ENCODE measurements at regions not wholly inside any gene's neighbourhood (a gene's known extent, or its start where the extent isn't known, plus 50 kb on each side); places are given as distances from the start of the nearest gene placed in this dataset.

DNA sequence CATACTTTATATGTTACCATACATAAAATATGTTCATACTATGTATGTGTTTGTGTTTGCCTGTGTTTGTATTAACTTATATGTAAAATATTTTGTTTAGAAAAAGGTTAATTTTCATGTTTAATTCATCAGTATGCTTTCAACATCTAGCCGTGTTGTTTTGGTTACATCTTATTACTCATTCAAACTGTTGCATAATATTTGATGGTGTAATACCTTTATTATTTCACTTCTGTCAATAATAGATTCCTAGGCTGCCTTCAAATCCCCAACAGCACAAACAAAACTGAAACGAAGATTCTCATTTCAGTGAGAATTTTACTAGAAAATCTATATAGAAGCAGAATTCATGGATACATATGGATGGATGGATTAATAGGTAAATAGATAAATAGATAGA lies 462.3 kb upstream of the ADGRL3 start:
- WGBS (ENCODE audit: low lambda C conversion rate): 0% methylated on average over 2 of the region's 2 CpGs
- H3K4me2 ChIP-seq (ENCODE audit: low read depth, low read length): no peak overlapping the region
- H3K36me3 ChIP-seq (replicated peaks in 1 of 2; ENCODE audit: control insufficient read depth in 1 of 2, insufficient read depth in 2 of 2, low read length in 2 of 2): no peaks in the 10 kb centered on the region
- DNase-seq (ENCODE audit: low spot score) (no peak), ATAC-seq (no peak), FAIRE-seq (no peak)
- no peaks in the 10 kb centered on the region for H3K4me1 ChIP-seq (ENCODE audit: insufficient read depth, low read length)
- BruUV-seq (replicated peaks): no TSS peak
- H3K27me3 ChIP-seq (ENCODE audit: control insufficient read depth in 1 of 2, insufficient read depth in 2 of 2, low read length in 2 of 2): no peaks in the 10 kb centered on the region
- POLR2A ChIA-PET: no interaction called here
- no peaks in the 10 kb centered on the region for H3K79me2 ChIP-seq (ENCODE audit: insufficient read depth, low read length)
- intact Hi-C loops (cut with micrococcal nuclease; ENCODE audit: unreplicated experiment): no loop called here
- CTCF ChIA-PET (ENCODE audit: low intra/inter-chr PET ratio, low total read pairs): no interaction called here
- no peak overlapping the region for H3K4me3 ChIP-seq (replicated peaks in 1 of 3; ENCODE audit: insufficient read depth in 1 of 3, low read depth in 2 of 3, low read length in 3 of 3)
- H2AFZ ChIP-seq (ENCODE audit: low read length): no peak overlapping the region
- no peak overlapping the region for H3K9ac ChIP-seq (ENCODE audit: insufficient read depth, low read depth, low read length)
- H3K27ac ChIP-seq (ENCODE audit: extremely low read length, insufficient read depth, low read length): no peak overlapping the region
- TF ChIP-seq HOXA9 (CRISPR knock-in tag; IDR thresholded peaks at IDR 0.05; ENCODE audit: borderline replicate concordance) (no peak), ZNF282 (IDR thresholded peaks at IDR 0.05; ENCODE audit: partially characterized antibody) (no peak), ZNF558 (CRISPR knock-in tag; IDR thresholded peaks at IDR 0.05; ENCODE audit: borderline replicate concordance) (no peak), MTF2 (CRISPR knock-in tag; IDR thresholded peaks at IDR 0.05; ENCODE audit: borderline replicate concordance) (no peak), STAT5B (CRISPR knock-in tag; IDR thresholded peaks at IDR 0.05) (no peak), POLR2A (IDR thresholded peaks at IDR 0.05; ENCODE audit: insufficient read depth in 1 of 2, low read depth in 2 of 2, low read length in 2 of 2) (no peak), DNMT3B (CRISPR knock-in tag; conservative IDR thresholded peaks at IDR 0.05) (no peak), KDM4B (CRISPR knock-in tag; IDR thresholded peaks at IDR 0.05) (no peak), ZKSCAN8 (CRISPR knock-in tag; IDR thresholded peaks at IDR 0.05; ENCODE audit: borderline replicate concordance) (no peak), IKZF4 (CRISPR knock-in tag; IDR thresholded peaks at IDR 0.05; ENCODE audit: borderline replicate concordance, low read depth, not compliant biosample characterization) (no peak), SMYD3 (CRISPR knock-in tag; IDR thresholded peaks at IDR 0.05) (no peak), JUN (CRISPR knock-in tag; IDR thresholded peaks at IDR 0.05) (no peak)
- TF ChIP-seq, protein P1, sequence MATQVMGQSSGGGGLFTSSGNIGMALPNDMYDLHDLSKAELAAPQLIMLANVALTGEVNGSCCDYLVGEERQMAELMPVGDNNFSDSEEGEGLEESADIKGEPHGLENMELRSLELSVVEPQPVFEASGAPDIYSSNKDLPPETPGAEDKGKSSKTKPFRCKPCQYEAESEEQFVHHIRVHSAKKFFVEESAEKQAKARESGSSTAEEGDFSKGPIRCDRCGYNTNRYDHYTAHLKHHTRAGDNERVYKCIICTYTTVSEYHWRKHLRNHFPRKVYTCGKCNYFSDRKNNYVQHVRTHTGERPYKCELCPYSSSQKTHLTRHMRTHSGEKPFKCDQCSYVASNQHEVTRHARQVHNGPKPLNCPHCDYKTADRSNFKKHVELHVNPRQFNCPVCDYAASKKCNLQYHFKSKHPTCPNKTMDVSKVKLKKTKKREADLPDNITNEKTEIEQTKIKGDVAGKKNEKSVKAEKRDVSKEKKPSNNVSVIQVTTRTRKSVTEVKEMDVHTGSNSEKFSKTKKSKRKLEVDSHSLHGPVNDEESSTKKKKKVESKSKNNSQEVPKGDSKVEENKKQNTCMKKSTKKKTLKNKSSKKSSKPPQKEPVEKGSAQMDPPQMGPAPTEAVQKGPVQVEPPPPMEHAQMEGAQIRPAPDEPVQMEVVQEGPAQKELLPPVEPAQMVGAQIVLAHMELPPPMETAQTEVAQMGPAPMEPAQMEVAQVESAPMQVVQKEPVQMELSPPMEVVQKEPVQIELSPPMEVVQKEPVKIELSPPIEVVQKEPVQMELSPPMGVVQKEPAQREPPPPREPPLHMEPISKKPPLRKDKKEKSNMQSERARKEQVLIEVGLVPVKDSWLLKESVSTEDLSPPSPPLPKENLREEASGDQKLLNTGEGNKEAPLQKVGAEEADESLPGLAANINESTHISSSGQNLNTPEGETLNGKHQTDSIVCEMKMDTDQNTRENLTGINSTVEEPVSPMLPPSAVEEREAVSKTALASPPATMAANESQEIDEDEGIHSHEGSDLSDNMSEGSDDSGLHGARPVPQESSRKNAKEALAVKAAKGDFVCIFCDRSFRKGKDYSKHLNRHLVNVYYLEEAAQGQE (IDR thresholded peaks at IDR 0.05; ENCODE audit: borderline replicate concordance in 1 of 2, low read depth in 1 of 2, low read length in 2 of 2): no peak
- in situ Hi-C loops (cut with HindIII; ENCODE audit: extremely low pct_ligation_motif_present, low pct_unique_long_range_greater_than_20kb): no loop called here
- no peaks in the 10 kb centered on the region for H4K20me1 ChIP-seq (ENCODE audit: insufficient read depth, low read length)
- H3K9me3 ChIP-seq (ENCODE audit: low read length): no peaks in the 10 kb centered on the region
